Kidney epithelial cell (primary cell): ENCODE measurements at regions not wholly inside any gene's neighbourhood (a gene's known extent, or its start where the extent isn't known, plus 50 kb on each side); places are given as distances from the start of the nearest gene placed in this dataset.
"Not testable (repeated sequence)": the region's sequence is repeated elsewhere in the genome, so short reads cannot be mapped to it uniquely, and the experiment has no call there.

Source experiments
- DNase-seq: peaks from one replicate; pipeline ENCODE4 v3.0.0-alpha.2; 2010; ENCODE audit warnings: low read depth
- H3K27me3 ChIP-seq: 2 replicates; pipeline ENCODE4 v1.6.0; 2011; ENCODE audit warnings: low read length; ENCODE audit not compliant: control insufficient read depth, insufficient read depth
- H3K36me3 ChIP-seq: 2 replicates; pipeline ENCODE4 v1.5.1; 2011; ENCODE audit warnings: low read length; ENCODE audit not compliant: control insufficient read depth, insufficient read depth
- H3K4me3 ChIP-seq: 2 replicates; pipeline ENCODE4 v1.5.1; 2011; ENCODE audit warnings: low read depth, mild to moderate bottlenecking, control low read depth, low read length

GRCh38 chr11:71705086-71705737, 122.5 kb upstream of the KRTAP5-11 start:
- H3K27me3 ChIP-seq = not testable (repeated sequence)

DNA sequence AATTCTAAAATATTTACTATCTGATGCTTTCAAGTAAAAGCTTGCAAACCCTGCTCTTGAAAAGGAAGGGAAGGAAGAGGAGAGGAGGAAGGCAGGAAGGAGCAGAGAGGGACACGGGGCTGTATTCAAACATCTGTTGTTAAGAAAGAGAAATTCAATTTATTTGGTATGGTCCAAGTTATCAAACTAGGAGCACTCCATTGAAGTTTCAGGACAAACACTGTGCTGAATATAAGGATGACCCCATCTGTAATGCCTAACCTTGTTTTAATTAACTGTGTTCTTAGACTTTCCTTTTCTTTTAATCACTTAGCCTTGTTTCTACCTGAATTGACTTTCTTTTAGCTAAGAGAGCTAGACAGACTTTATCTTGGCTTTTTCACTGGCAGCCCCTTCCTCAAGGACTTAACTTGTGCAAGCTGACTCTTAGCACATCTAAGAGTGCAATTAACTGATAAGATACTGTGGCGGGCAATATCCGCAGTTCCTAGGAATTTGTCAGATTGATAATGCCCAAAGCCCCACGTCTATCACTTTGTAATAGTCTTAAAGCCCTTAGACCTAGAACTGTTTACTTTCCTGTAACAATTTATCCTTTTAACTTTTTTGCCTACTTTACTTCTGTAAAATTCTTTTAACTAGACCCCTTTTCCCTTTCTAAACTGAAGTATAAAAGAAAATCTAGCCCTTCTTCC, 123.2 kb upstream of the KRTAP5-11 start:
- not testable (repeated sequence) for H3K4me3 ChIP-seq, DNase-seq, H3K36me3 ChIP-seq, H3K27me3 ChIP-seq

More at GRCh38 chr11:71705086-71705737, 122.5 kb upstream of the KRTAP5-11 start:
- not testable (repeated sequence) for DNase-seq, H3K4me3 ChIP-seq, H3K36me3 ChIP-seq

GRCh38 chr11:71707083-71707482, 124.4 kb upstream of the KRTAP5-11 start:
- H3K27me3 ChIP-seq, H3K36me3 ChIP-seq, DNase-seq, H3K4me3 ChIP-seq: not testable (repeated sequence)

DNA sequence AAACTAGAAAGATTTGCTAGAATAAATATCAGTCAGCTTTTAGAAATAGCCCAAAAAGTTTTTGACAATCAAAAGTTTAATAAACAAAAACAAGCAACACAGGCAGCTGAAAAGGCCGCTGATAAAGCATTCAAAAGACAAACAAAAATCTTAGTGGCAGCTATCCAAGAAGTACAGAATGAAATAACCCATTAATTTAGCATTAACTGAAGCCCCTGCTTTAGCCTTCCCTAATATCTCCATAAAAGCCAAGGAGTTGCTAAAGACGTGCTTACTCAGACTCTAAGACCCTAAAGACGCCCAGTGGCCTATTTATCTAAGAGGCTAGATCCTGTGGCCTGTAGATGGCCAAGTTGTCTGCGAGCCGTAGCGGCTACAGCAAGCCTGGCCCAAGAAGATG, 123.5 kb upstream of the DEFB108B start:
- H3K27me3 ChIP-seq, DNase-seq, H3K4me3 ChIP-seq, H3K36me3 ChIP-seq: not testable (repeated sequence)

DNA sequence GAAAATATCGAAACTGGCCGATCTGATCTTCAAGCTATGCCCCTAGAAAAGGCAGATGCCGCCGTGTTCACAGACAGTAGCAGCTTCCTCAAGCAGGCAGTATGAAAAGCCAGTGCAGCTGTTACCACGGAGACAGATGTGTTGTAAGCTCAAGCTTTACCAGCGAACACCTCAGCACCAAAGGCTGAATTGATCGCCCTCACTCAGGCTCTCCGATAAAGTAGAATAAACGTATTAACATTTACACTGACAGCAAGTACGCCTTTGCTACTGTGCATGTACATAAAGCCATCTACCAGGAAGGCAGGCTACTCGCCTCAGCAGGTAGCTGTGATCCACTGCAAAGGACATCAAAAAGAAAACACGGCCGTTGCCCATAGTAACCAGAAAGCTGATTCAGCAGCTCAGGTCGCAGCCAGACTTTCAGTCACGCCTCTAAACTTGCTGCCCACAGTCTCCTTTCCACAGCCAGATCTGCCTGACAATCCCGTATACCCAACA, 122.8 kb upstream of the DEFB108B start:
- H3K4me3 ChIP-seq, H3K27me3 ChIP-seq, H3K36me3 ChIP-seq: not testable (repeated sequence)
- peak; percentile 44 for DNase-seq

DNA sequence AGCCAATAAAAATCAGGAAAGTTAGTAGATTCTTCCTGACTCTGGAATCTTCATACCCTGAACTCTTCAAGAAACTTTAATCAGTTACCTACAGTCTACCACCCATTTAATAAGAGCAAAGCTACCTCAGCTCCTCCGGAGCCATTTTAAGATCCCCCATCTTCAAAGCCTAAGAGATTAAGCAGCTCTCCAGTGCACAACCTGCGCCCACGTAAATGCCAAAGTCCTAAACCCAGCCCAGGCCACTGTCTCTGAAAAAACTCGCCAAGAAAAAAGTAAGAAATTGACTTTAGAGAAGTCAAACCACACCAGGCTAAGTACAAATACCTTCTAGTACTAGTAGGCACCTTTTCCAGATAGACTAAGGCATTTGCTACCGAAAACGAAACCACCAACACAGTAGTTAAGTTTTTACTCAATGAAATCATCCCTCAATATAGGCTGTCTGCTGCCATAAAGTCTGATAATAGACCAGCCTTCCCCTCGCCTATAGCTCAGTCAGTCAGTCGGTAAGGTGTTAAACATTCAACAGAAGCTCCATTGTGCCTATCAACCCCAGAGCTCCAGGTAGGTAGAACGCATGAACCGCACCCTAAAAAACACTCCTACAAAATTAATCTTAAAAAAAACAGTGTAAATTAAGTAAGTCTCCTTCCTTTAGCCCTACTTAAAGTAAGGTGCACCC, 122.2 kb upstream of the DEFB108B start:
- H3K27me3 ChIP-seq, H3K4me3 ChIP-seq, H3K36me3 ChIP-seq, DNase-seq: not testable (repeated sequence)

GRCh38 chr11:71712350-71712749, 120.7 kb upstream of the DEFB108B start:
- H3K4me3 ChIP-seq, H3K27me3 ChIP-seq: not testable (repeated sequence)

GRCh38 chr11:71712846-71713245, 120.2 kb upstream of the DEFB108B start:
- DNase-seq = not testable (repeated sequence)

More at GRCh38 chr11:71712350-71712749, 120.7 kb upstream of the DEFB108B start:
- not testable (repeated sequence) for H3K36me3 ChIP-seq, DNase-seq

GRCh38 chr11:71714510-71714909, 118.5 kb upstream of the DEFB108B start:
- not testable (repeated sequence) for H3K27me3 ChIP-seq, DNase-seq, H3K36me3 ChIP-seq, H3K4me3 ChIP-seq

More at GRCh38 chr11:71712846-71713245, 120.2 kb upstream of the DEFB108B start:
- not testable (repeated sequence) for H3K27me3 ChIP-seq, H3K36me3 ChIP-seq, H3K4me3 ChIP-seq

- H3K27me3 ChIP-seq, H3K4me3 ChIP-seq, DNase-seq, H3K36me3 ChIP-seq: not testable (repeated sequence)
Observed at GRCh38 chr11:71721840-71722239, 111.2 kb upstream of the DEFB108B start.

DNA sequence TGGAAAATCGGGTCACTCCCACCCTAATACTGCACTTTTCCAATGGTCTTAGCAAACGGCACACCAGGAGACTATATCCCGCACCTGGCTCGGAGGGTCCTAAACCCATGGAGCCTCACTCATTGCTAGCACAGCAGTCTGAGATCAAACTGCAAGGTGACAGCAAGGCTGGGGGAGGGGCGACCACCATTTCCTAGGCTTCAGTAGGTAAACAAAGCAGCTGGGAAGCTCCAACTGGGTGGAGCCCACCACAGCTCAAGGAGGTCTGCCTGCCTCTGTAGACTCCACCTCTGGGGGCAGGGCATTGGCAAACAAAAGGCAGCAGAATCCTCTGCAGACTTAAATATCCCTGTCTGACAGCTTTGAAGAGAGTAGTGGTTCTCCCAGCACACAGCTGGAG, 109.0 kb upstream of the DEFB108B start:
- H3K4me3 ChIP-seq, H3K27me3 ChIP-seq, H3K36me3 ChIP-seq, DNase-seq: not testable (repeated sequence)

GRCh38 chr11:71730748-71731147, 102.3 kb upstream of the DEFB108B start:
- not testable (repeated sequence) for H3K27me3 ChIP-seq, H3K4me3 ChIP-seq, H3K36me3 ChIP-seq, DNase-seq

- H3K27me3 ChIP-seq, H3K36me3 ChIP-seq, H3K4me3 ChIP-seq, DNase-seq: not testable (repeated sequence)
Observed at GRCh38 chr11:71734368-71734767, 98.6 kb upstream of the DEFB108B start.

- not testable (repeated sequence) for H3K4me3 ChIP-seq, DNase-seq, H3K27me3 ChIP-seq, H3K36me3 ChIP-seq
Observed at GRCh38 chr11:71738317-71738716, 94.7 kb upstream of the DEFB108B start.

GRCh38 chr11:71743385-71743784, 89.6 kb upstream of the DEFB108B start:
- DNase-seq, H3K4me3 ChIP-seq, H3K27me3 ChIP-seq, H3K36me3 ChIP-seq: not testable (repeated sequence)
